ENCODE measurements at regions not wholly inside any gene's neighbourhood (a gene's known extent, or its start where the extent isn't known, plus 50 kb on each side); places are given as distances from the start of the nearest gene placed in this dataset.

- no peak overlapping the region for H3K4me3 ChIP-seq
- H3K9ac ChIP-seq (ENCODE audit: insufficient read depth in 1 of 2, low read length in 2 of 2) = no peak overlapping the region
- no peak overlapping the region for H3K27ac ChIP-seq (ENCODE audit: low read depth in 1 of 2, low read length in 1 of 2)
- ATAC-seq (ENCODE audit: insufficient read depth, low FRiP score) (no peak), DNase-seq (no peak)
- TF ChIP-seq CTCF (IDR thresholded peaks at IDR 0.05; ENCODE audit: control extremely low read depth, extremely low read depth) = no peak
- no peaks in the 10 kb centered on the region for H3K36me3 ChIP-seq (ENCODE audit: control insufficient read depth in 4 of 4, insufficient read depth in 4 of 4, low read length in 4 of 4)
- H3K9me3 ChIP-seq (ENCODE audit: control insufficient read depth in 4 of 4, insufficient read depth in 3 of 4, low read length in 3 of 4) = no peaks in the 10 kb centered on the region
- H3K27me3 ChIP-seq (ENCODE audit: control insufficient read depth in 3 of 3, insufficient read depth in 3 of 3, low read length in 2 of 3) = no peaks in the 10 kb centered on the region
- H3K4me1 ChIP-seq (ENCODE audit: control insufficient read depth in 5 of 5, insufficient read depth in 5 of 5, low read length in 5 of 5) = peaks cover 0 to 15% (median 0%) of the 10 kb centered on the region in 5 donors
- 86 to 91% methylated on average over 5 of the region's 5 CpGs for WGBS, 2 donors
Measured at GRCh38 chr13:33364192-33364591, 78.6 kb upstream of the STARD13 start.

GRCh38 chr13:33366469-33367062 is 81.0 kb upstream of the STARD13 start:
- no peak for ATAC-seq (ENCODE audit: insufficient read depth, low FRiP score)
- Histone ChIP-seq H3K9me3 (ENCODE audit: control insufficient read depth in 4 of 4, insufficient read depth in 3 of 4, low read length in 3 of 4) (no peaks in the 10 kb centered on the region), H3K4me1 (ENCODE audit: control insufficient read depth in 5 of 5, insufficient read depth in 5 of 5, low read length in 5 of 5) (peaks cover 0 to 15% (median 0%) of the 10 kb centered on the region in 5 donors), H3K27me3 (ENCODE audit: control insufficient read depth in 3 of 3, insufficient read depth in 3 of 3, low read length in 2 of 3) (no peaks in the 10 kb centered on the region), H3K4me3 (no peak overlapping the region), H3K36me3 (ENCODE audit: control insufficient read depth in 4 of 4, insufficient read depth in 4 of 4, low read length in 4 of 4) (no peaks in the 10 kb centered on the region), H3K9ac (ENCODE audit: insufficient read depth in 1 of 2, low read length in 2 of 2) (no peak overlapping the region), H3K27ac (ENCODE audit: low read depth in 1 of 2, low read length in 1 of 2) (no peak overlapping the region)
- no peak for DNase-seq
- WGBS, 2 donors = 84 to 92% methylated on average over 6 of the region's 6 CpGs
- no peak for TF ChIP-seq CTCF (IDR thresholded peaks at IDR 0.05; ENCODE audit: control extremely low read depth, extremely low read depth)

- WGBS, 2 donors = 87 to 90% methylated on average over 2 of the region's 2 CpGs
- Histone ChIP-seq H3K4me1 (ENCODE audit: control insufficient read depth in 5 of 5, insufficient read depth in 5 of 5, low read length in 5 of 5) (peaks cover 0 to 15% (median 0%) of the 10 kb centered on the region in 5 donors), H3K9ac (ENCODE audit: insufficient read depth in 1 of 2, low read length in 2 of 2) (no peak overlapping the region), H3K27ac (ENCODE audit: low read depth in 1 of 2, low read length in 1 of 2) (no peak overlapping the region), H3K9me3 (ENCODE audit: control insufficient read depth in 4 of 4, insufficient read depth in 3 of 4, low read length in 3 of 4) (no peaks in the 10 kb centered on the region), H3K4me3 (no peak overlapping the region), H3K36me3 (ENCODE audit: control insufficient read depth in 4 of 4, insufficient read depth in 4 of 4, low read length in 4 of 4) (no peaks in the 10 kb centered on the region), H3K27me3 (ENCODE audit: control insufficient read depth in 3 of 3, insufficient read depth in 3 of 3, low read length in 2 of 3) (no peaks in the 10 kb centered on the region)
- DNase-seq (no peak), ATAC-seq (ENCODE audit: insufficient read depth, low FRiP score) (no peak)
- no peak for TF ChIP-seq CTCF (IDR thresholded peaks at IDR 0.05; ENCODE audit: control extremely low read depth, extremely low read depth)
Measured at GRCh38 chr13:33367171-33367895, 81.8 kb upstream of the STARD13 start.

Data from lung (tissue), 11 donors.